WI38 (cell line): ENCODE measurements at regions not wholly inside any gene's neighbourhood (a gene's known extent, or its start where the extent isn't known, plus 50 kb on each side); places are given as distances from the start of the nearest gene placed in this dataset.

Source experiments
- H3K4me3 ChIP-seq: 2 replicates; pipeline ENCODE4 v1.5.1; 2011; ENCODE audit warnings: low read depth, mild to moderate bottlenecking, control low read depth, low read length
- TF ChIP-seq, protein P1 (sequence below): IDR thresholded peaks from 2 replicates; pipeline ENCODE4 v1.5.1; 2012; ENCODE audit warnings: low read depth, mild to moderate bottlenecking, control low read depth, low read length

DNA sequence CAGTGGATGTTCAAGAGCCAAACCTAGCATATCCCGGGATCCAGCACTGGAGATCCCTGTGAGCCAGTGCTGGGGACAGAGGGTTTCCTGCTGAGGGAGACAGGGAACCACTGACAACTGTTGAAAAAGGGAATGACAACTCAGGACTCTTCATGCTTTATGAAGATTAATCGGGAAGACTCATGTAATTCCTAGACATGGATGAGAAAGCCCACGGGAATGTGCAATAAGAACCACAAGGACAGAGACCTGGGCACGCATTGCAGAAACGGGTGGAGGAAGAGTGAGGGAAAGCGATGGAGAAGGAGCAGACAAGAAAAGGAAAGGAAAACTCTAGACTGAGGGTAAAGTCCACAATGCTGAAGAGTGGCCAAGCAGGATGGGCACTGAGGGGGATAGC lies 296.0 kb downstream of the PCNX1 start:
- no peak overlapping the region for H3K4me3 ChIP-seq
- TF ChIP-seq, protein P1, sequence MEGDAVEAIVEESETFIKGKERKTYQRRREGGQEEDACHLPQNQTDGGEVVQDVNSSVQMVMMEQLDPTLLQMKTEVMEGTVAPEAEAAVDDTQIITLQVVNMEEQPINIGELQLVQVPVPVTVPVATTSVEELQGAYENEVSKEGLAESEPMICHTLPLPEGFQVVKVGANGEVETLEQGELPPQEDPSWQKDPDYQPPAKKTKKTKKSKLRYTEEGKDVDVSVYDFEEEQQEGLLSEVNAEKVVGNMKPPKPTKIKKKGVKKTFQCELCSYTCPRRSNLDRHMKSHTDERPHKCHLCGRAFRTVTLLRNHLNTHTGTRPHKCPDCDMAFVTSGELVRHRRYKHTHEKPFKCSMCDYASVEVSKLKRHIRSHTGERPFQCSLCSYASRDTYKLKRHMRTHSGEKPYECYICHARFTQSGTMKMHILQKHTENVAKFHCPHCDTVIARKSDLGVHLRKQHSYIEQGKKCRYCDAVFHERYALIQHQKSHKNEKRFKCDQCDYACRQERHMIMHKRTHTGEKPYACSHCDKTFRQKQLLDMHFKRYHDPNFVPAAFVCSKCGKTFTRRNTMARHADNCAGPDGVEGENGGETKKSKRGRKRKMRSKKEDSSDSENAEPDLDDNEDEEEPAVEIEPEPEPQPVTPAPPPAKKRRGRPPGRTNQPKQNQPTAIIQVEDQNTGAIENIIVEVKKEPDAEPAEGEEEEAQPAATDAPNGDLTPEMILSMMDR, result no peak

DNA sequence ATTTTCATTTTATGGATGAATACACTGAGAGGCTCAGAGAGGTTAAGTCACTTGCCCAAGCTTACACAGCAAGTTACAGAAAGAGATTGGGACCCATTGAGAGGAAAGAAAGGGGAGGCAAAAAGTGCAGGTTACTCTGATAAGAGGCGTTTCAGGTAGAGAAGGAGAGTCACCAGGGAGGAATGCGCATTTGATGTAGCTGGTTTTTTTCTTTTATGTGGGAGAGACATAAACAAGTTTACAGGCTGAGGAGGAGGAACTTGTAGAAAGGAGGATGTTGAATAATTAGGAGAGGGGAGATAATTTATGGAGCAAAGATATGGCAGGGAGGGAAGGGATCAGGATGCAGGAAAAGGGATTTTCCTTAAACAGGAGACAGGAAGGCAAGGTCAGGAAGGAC lies 297.0 kb downstream of the PCNX1 start:
- TF ChIP-seq, protein P1, result no peak
- H3K4me3 ChIP-seq, result no peak overlapping the region

DNA sequence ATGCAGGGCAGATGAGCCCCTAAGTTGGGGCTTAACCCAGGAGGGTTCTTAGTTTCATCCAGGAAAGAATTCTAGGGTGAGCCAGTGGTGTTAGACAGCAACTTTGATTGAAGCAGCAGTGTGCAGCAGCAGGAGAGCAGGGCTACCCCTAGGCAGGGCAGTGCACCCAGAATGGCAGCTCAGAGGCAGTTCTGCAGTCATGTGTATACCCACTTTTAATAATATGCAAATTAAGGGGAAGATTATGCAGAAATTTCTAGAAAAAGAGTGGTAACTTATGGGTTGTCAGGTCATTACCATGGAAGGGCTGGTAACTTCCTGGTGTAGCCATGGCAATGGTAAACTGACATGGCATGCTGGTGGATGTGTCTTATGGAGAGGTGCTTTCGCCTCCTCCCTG lies 297.5 kb downstream of the PCNX1 start:
- TF ChIP-seq, protein P1, result no peak
- H3K4me3 ChIP-seq, result no peak overlapping the region

DNA sequence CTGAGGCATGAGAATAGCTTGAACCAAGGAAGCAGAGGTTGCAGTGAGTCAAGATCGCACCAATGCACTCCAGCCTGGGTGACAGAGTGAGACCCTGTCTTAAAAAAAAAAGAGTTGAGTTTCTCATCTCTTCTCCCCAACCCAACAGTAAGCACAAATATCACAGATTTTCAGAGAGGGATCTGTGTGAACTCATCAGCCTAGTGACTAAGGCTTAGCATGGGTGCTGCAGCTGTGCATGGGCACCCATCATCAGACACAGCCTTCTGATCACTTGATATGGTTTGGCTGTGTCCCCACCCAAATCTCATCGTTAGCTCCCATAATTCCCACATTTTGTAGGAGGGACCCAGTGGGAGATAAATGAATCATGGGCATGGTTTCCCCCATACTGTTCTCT lies 298.9 kb downstream of the PCNX1 start:
- no peak overlapping the region for H3K4me3 ChIP-seq
- TF ChIP-seq, protein P1, result no peak

DNA sequence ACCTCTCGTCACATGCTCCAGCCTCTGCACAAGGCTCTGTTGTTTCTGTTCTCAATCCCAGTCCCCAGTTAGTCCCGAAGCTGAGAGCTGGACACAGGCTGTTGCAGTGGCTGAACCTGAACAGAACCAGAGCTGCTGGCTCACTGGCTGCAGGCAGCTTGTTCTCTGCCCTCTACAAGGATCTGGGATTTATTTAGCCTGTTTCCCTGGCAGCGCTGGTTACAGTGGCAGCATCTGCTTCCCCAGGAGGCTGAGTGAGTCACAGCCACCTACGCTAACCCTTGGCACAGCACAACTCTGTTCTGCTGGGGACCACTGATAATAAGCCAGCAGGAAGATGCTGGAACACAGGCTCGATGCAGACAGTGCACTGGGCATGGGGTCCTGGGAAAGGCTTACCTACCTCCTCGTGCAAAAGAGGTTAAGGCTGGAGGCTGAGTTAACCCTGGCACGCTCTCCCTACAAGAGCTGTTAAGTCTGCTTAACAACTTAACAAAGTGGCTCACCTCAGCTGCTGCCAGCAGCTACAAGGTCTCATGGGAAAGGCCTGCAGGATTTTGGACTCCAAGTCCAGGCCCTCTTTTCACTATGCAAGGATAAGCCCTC lies 299.6 kb downstream of the PCNX1 start:
- no peak overlapping the region for H3K4me3 ChIP-seq
- TF ChIP-seq, protein P1, result no peak

DNA sequence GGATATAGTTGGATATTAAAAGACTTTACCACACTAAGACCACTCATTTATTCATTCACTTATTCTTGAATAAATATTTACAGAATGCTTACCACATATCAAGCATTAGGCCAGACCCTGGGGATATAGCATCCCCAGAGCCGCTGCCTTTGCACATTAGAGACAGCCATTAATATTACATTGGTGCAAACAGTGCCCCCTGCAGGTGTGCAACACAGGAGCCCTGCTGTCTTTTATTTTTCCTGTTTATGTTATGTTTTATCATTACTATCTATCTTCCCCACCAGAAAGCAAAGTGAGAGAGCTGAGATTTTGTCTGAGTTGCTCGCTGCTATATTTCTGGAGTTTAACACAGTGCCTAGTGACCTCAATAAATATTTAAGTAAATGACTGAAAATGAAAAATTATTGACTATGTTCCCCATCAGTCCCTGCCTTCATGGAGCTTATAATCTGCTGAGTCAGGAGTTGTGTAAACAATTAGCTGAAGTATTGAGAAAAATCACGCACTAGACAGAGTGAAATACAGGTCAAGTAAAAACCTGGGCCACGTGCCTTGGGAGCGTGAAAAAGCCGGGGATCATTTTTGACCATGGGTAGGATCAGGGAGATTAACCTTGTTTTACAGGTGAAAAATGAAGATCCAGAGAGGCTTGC lies 301.6 kb downstream of the PCNX1 start:
- TF ChIP-seq, protein P1, result no peak
- H3K4me3 ChIP-seq, result no peak overlapping the region

DNA sequence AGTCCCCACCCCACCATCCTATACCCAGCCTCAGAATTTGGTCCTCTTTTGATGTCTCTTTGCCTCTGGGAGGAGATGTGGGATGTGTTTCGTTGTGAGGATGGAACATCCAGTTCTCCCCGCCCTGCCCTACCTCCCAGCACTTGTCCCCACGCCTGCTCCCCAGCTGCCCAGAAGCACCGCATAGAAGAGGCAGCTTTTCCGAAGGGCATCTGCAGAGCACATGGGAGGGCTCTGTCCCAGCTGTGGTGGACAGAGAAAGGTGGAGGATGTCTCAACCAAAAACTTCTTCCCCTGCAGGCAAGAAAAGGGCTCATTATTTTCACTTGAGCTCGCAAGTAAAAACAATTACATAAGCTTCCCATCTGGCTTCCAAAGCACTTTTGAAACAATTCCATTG lies 302.6 kb downstream of the PCNX1 start:
- no peak overlapping the region for H3K4me3 ChIP-seq
- TF ChIP-seq, protein P1, result no peak
